HS-5 (cell line): ENCODE measurements at regions not wholly inside any gene's neighbourhood (a gene's known extent, or its start where the extent isn't known, plus 50 kb on each side); places are given as distances from the start of the nearest gene placed in this dataset.
"Not testable (repeated sequence)": the region's sequence is repeated elsewhere in the genome, so short reads cannot be mapped to it uniquely, and the experiment has no call there.

Experiments used
- DNase-seq: peaks from one replicate; pipeline ENCODE4 v3.0.0-alpha.2; 2012; ENCODE audit warnings: low read depth

- no peak for DNase-seq
Observed at GRCh38 chr3:74053970-74054516, 429.3 kb upstream of the PDZRN3 start.

DNA sequence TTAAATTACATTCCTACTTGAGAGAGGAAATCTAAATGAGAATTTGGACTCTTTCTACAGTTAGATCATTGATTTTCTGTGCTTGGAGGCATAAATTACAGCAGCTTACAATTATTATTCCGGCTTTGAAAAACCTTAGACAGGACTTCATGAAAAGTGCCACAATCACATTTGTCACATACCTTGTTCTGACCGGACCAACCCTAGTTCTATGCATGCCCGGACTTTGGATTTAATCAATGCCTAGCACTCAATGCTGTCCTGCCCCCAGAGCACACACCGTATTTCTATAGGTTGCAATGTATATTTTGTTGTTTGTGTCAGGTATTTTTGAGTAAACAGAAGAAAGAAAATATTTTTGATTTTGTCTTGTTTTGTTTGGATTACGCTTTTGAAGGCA lies 424.7 kb upstream of the PDZRN3 start:
- no peak for DNase-seq

DNA sequence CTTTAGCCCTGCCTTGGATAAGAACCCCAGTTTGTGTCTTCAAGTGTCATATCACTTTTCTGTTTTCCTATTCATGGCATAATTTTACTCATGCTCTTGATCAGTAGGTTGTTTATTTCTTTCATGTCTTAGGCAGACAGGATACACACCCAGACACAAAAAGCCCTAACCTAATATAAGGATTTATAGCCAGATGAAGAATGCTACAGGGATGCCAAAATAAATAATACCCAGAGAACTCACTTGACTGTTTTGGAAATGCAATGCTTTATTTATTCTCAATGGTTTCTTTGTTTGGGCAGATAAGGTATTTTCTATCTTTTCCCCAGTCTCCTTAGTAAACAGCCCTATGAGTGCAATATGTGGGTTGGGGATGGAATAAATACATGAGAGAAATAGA lies 424.0 kb upstream of the PDZRN3 start:
- DNase-seq = no peak

DNA sequence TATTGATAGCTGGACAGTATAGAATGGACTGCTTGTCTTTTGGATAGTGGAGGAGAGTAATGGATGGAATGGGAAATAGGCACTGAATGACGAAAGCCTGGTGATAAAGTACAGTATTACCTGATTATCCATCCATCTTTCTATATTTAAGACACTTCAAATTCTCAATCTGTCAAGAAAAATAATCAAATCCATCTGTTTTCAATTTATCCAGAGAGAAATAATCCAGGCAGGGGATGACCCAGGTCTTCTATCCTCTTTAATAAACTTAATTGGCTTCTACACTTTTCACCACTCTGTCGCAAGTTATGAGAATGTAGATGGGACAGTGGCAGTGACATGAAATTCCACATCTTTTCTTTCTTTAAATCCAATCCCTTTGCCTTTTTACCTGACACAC lies 420.3 kb upstream of the PDZRN3 start:
- DNase-seq = no peak

- no peak for DNase-seq
Observed at GRCh38 chr3:74041068-74041675, 416.4 kb upstream of the PDZRN3 start.

- DNase-seq = no peak
Observed at GRCh38 chr3:74039105-74039504, 414.4 kb upstream of the PDZRN3 start.

DNA sequence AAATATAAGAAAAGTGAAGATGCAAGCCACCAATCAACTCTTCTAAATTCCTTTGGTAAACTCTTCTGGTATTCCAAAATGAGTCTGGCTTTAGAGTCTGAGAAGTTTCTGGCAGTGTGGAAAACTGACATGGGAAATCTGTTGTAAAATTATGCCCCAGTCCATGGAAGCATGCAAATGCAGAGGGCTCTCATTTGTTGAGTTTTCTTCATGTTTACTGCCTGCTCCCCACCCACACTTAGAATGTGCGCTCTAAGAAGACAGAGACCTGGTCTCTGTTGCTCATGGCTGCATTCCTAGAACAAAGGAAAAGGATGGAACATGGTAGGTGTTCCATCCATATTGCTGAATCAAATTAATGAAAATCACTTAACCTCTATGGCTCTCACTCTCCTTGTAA lies 411.8 kb upstream of the PDZRN3 start:
- DNase-seq = no peak

- no peak for DNase-seq
Observed at GRCh38 chr3:74036102-74036501, 411.4 kb upstream of the PDZRN3 start.

DNA sequence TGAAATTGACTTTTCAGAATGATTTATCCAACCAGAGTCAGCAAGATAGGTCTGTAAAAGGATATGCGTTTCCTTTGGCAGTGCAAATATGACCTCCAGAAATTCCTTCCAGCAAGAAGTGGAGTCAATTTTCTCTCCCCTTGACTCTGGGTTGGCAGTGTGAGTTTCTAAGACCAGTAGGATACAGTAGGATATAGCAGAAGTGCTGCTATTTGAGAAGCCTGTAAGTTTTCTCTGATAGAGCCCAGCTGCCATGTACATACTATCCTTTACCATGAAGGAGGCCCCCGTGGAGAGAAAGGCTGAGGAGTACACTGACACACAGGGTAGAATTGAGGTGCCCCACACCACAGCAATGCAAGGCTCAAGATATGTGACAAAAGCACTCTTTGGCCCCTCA lies 409.1 kb upstream of the PDZRN3 start:
- DNase-seq = no peak

GRCh38 chr3:74033381-74033780 lies 408.6 kb upstream of the PDZRN3 start:
- DNase-seq = no peak

DNA sequence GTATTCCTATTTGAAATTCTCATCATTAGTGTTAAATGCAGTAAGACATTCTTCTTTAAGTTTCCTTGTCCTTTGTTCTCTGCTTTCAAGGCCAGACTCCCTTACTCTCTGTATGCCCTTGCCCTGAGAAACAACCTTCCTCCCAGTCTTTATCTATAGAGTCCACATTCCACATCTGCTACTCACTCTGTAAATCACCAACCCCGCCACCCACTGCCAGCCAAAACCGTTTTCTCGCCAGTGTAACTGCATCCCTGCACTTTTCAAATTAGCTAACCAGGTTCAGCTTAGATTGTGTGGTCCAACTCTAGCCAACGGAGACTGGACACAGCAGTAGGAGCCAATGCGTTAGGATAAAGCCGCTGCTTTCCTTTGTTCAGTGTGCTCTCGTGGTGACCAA lies 402.4 kb upstream of the PDZRN3 start:
- DNase-seq = no peak

DNA sequence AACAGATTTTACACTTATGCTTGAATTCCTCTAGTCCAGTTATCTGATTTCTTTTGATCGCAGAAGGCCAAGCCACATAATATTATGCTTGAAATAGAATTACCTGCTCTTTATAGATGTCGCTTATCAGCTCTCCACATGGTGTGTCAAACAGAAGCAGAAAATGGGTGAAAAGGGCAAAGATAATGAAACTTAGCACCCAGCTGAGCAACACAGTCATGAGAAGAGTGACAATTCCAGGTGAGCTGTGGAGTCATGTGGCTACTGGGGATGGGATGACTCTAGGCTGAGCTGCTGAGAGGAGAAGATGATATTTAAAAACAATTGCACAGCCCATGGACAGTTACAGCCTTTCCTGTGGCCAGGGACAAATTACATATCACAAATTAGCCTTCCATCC lies 398.7 kb upstream of the PDZRN3 start:
- DNase-seq = no peak

DNA sequence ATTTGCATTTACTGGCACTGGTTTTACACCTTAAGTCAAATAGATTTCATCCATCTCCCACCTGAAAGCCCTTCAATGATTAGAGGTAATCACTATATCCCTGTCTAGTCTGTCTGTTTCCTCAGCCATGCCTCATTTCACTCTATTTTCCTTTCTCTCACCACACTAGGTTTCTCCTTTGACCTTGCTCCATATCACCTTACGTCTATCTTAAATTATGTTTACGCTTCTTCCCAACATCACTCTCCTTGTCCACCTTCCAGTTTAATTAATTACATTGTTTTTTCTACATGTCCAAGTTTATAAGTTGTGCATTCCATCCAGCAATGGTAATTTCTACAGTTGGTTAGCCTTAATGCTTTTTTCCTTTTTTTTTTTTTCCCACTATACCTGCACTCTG lies 396.7 kb upstream of the PDZRN3 start:
- DNase-seq = no peak

DNA sequence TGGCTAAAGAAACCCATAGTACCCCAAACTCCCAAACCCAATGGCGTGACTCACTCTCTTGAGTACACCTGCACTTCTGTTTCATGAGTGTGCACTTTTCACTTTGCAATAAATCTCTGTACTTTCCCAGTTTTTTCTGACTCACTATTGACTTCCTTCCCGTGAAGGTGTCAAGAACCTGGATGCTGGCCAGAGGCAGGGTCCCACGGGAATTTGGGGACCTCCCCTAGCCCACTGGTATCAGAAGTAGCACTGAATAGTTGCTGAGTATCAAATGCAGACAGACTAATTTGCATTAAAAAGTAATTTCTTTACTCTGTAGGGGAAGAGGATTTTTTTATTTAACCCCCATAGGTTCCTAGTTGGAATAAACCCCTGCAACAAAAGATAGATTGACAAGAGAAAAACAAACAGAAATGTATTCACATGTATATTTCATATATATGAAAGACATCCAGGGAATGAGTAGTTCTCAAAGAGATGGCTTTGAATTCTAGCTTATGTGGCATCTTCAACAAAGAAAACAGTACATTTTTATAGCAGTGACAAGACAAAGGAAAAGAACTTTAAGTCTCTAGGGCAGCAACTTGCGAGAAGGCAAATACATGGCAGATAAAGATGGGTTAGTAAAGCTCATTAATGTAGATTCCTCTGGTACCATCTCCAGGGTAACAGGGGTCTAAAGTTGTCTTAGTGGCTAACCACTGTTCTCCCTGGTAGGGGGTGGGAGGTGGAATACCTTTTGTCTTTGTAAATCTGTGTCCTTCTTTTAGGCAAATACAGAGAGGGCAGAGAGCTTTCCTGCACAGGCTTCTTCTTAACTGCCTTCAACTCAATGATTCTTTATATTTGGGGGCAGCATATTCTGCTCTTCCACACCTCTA lies 385.5 kb upstream of the PDZRN3 start:
- DNase-seq = no peak

- no peak for DNase-seq
Observed at GRCh38 chr3:74004386-74004785, 379.6 kb upstream of the PDZRN3 start.

DNA sequence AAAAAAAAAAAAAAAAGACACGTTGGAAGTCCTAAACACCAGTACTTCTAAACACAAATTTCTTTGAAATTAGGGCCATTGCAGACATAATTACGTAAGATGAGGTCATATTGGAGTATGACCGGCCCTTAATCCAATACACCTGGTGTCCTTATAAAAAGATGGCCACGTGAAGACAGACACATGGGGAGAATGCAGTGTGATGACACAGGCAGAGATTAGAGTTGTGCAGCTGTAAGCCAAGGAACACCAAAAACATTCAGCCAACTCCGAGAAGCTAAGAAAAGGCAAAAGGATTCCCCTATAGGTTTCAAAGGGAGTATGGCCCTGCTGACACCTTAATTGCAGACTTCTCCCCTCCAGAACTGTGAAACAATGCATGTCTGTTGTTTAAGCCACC lies 379.0 kb upstream of the PDZRN3 start:
- DNase-seq = no peak

DNA sequence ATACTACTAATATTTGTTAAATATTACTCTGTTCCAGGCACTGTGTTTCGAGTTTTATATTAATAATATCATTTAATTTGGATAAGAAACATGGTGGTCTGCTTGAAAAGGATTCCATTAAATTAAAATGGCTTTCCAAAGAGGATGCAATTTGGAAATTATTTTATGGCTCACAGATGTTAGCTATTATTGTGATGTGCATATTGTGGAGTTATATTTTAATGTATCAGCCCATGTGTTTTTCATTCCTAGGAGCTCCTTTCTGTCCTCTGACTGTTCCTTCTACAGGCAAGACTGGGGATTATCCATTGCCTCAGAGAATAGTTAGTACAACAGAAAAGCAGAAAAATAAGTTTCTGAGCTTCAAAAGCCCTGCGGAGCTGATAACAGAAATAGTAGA lies 376.7 kb upstream of the PDZRN3 start:
- no peak for DNase-seq

- DNase-seq = peak; percentile 11
Observed at GRCh38 chr3:74000725-74001124, 376.0 kb upstream of the PDZRN3 start.

DNA sequence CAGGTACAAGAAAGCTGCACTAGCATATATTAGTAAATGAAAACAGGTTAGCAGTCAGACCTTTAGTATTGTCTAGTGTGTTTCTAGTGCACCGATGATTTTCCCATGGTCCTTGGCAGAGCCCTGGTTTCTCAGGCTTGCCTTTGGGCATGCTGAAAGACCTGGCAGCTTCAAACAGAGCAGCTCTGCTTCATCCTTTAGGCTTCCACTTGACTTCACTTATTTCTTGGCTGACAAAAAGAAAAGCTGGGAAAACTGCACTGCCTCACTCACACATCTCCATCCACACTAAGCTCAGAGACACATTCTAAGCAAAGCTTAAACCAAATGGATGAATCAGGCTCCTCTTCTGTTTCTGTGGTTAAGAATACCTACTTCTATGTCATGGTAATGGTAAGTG lies 374.8 kb upstream of the PDZRN3 start:
- no peak for DNase-seq

DNA sequence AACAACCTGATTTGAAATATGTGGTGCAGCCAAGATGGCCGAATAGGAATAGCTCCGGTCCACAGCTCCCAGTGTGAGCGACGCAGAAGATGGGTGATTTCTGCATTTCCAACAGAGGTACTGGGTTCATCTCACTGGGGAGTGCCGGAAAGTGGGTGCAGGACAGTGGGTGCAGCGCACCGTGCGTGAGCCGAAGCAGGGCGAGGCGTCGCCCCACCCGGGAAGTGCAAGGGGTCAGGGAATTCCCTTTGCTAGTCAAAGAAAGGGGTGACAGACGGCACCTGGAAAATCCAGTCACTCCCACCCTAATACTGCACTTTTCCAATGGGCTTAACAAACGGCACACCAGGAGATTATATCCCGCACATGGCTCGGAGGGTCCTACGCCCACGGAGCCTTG lies 365.9 kb upstream of the PDZRN3 start:
- not testable (repeated sequence) for DNase-seq

- no peak for DNase-seq
Observed at GRCh38 chr3:73966733-73967132, 342.0 kb upstream of the PDZRN3 start.

DNA sequence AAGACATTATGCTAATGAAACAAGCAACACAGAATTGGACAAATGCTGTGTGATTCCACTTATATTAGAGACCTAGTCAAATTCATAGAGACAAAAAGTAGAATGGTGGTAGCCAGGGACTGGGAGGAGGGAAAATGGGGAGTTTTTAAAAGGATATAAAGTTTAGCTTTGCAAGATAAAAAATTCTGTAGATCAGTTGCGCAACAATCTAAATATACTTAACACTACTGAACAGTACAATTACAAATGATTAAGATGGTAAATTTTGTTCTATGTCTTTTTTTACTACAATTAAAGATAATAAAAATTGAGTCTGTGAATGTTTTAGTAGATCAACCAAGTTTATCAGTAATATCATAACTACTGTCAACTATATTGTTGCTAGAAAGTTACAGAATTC lies 340.1 kb upstream of the PDZRN3 start:
- DNase-seq = no peak

- no peak for DNase-seq
Observed at GRCh38 chr3:73955494-73956070, 330.8 kb upstream of the PDZRN3 start.
